Neural cell (in vitro differentiated cells): ENCODE measurements at regions not wholly inside any gene's neighbourhood (a gene's known extent, or its start where the extent isn't known, plus 50 kb on each side); places are given as distances from the start of the nearest gene placed in this dataset.

ENCODE experiments used
- H2AFZ ChIP-seq: fragments of 200-600, 300-800 bp; sonication (generic), shearing (Covaris generic); 2 replicates; pipeline ENCODE4 v1.6.0; 2014; ENCODE audit warnings: low read depth, mild to moderate bottlenecking, antibody characterized with exemption, low read length, moderate library complexity
- H3F3A ChIP-seq: fragments of 200-600 bp; shearing (Covaris generic); 2 replicates; pipeline ENCODE4 v1.6.1; 2016; ENCODE audit warnings: mild to moderate bottlenecking, moderate library complexity, mixed read lengths, antibody characterized with exemption, low read length; ENCODE audit not compliant: insufficient read depth, poor library complexity, severe bottlenecking
- H3K27ac ChIP-seq: fragments of 200-600, 300-800 bp; sonication (generic), shearing (Covaris generic); 2 replicates; pipeline ENCODE4 v1.5.1; 2014; ENCODE audit warnings: mild to moderate bottlenecking, low read length, moderate library complexity
- H3K27me3 ChIP-seq: fragments of 300-800, 200-600 bp; sonication (generic), shearing (Covaris generic); 2 replicates; pipeline ENCODE4 v1.6.0; 2014; ENCODE audit warnings: mild to moderate bottlenecking, low read depth, low read length, moderate library complexity; ENCODE audit not compliant: insufficient read depth
- H3K36me3 ChIP-seq: fragments of 300-800, 200-600 bp; sonication (generic), shearing (Covaris generic); 2 replicates; pipeline ENCODE4 v1.5.1; 2014; ENCODE audit warnings: mild to moderate bottlenecking, antibody characterized with exemption, low read length, moderate library complexity; ENCODE audit not compliant: insufficient read depth
- H3K4me2 ChIP-seq: fragments of 300-800, 200-600 bp; sonication (generic), shearing (Covaris generic); 2 replicates; pipeline ENCODE4 v1.6.0; 2014; ENCODE audit warnings: mild to moderate bottlenecking, low read length
- H3K4me3 ChIP-seq: fragments of 300-800, 200-600 bp; sonication (generic), shearing (Covaris generic); 2 replicates; pipeline ENCODE4 v1.5.1; 2014; ENCODE audit warnings: mild to moderate bottlenecking, low read length, moderate library complexity
- H3K79me2 ChIP-seq: fragments of 200-600 bp; shearing (Covaris generic); replicated peaks from 2 replicates; pipeline ENCODE4 v1.6.0; 2014; ENCODE audit warnings: mild to moderate bottlenecking, low read length, moderate library complexity; ENCODE audit not compliant: insufficient read depth
- H3K9ac ChIP-seq: fragments of 300-800, 200-600 bp; sonication (generic), shearing (Covaris generic); 2 replicates; pipeline ENCODE4 v1.6.1; 2016; ENCODE audit warnings: mild to moderate bottlenecking, low read length, mixed read lengths
- H3K9me2 ChIP-seq: fragments of 200-600 bp; shearing (Covaris generic); 2 replicates; pipeline ENCODE4 v1.6.1; 2016; ENCODE audit warnings: mild to moderate bottlenecking, low read length, mixed read lengths; ENCODE audit not compliant: insufficient read depth
- H3K9me3 ChIP-seq: fragments of 200-600, 300-800 bp; sonication (generic), shearing (Covaris generic); 2 replicates; pipeline ENCODE4 v1.6.1; 2016; ENCODE audit warnings: mild to moderate bottlenecking, mixed run types, low read length, moderate library complexity, mixed read lengths
- H4K20me1 ChIP-seq: fragments of 200-600 bp; shearing (Covaris generic); 2 replicates; pipeline ENCODE4 v1.6.1; 2016; ENCODE audit warnings: mild to moderate bottlenecking, mixed run types; ENCODE audit not compliant: insufficient read depth
- EP300 ChIP-seq: fragments of 450-650 bp; conservative IDR thresholded peaks from 2 replicates; pipeline ENCODE4 v1.6.1; 2014; ENCODE audit warnings: antibody characterized with exemption, mild to moderate bottlenecking, moderate library complexity; ENCODE audit not compliant: poor library complexity, severe bottlenecking
- EZH2 ChIP-seq: fragments of 200-600, 300-800 bp; shearing (Covaris generic), sonication (generic); IDR thresholded peaks from 2 replicates; pipeline ENCODE4 v1.6.1; 2014; ENCODE audit warnings: antibody characterized with exemption, low read length, borderline replicate concordance, mild to moderate bottlenecking; ENCODE audit not compliant: insufficient read depth, poor library complexity, severe bottlenecking
- MXI1 ChIP-seq: fragments of 450-650 bp; conservative IDR thresholded peaks from 2 replicates; pipeline ENCODE4 v1.6.1; 2014; ENCODE audit warnings: antibody characterized with exemption, mild to moderate bottlenecking; ENCODE audit not compliant: poor library complexity, severe bottlenecking
- POLR2AphosphoS5 ChIP-seq: IDR thresholded peaks from 2 replicates; pipeline ENCODE4 v1.6.1; 2012
- RAD21 ChIP-seq: fragments of 450-650 bp; conservative IDR thresholded peaks from 2 replicates; pipeline ENCODE4 v1.6.1; 2014; ENCODE audit warnings: antibody characterized with exemption, mild to moderate bottlenecking, moderate library complexity
- SMC3 ChIP-seq: fragments of 450-650 bp; conservative IDR thresholded peaks from 2 replicates; pipeline ENCODE4 v1.6.1; 2014; ENCODE audit warnings: antibody characterized with exemption, mild to moderate bottlenecking, moderate library complexity; ENCODE audit not compliant: poor library complexity
- TAF1 ChIP-seq: IDR thresholded peaks from 2 replicates; pipeline ENCODE4 v1.6.1; 2012; ENCODE audit warnings: low read depth
- TF ChIP-seq, protein P1 (sequence below): IDR thresholded peaks from 2 replicates; pipeline ENCODE4 v1.6.1; 2012; ENCODE audit warnings: borderline replicate concordance
- TF ChIP-seq, protein P2 (sequence below): fragments of 450-650 bp; IDR thresholded peaks from 2 replicates; pipeline ENCODE4 v1.5.1; 2014; ENCODE audit warnings: antibody characterized with exemption, mild to moderate bottlenecking, moderate library complexity; ENCODE audit not compliant: poor library complexity, severe bottlenecking

DNA sequence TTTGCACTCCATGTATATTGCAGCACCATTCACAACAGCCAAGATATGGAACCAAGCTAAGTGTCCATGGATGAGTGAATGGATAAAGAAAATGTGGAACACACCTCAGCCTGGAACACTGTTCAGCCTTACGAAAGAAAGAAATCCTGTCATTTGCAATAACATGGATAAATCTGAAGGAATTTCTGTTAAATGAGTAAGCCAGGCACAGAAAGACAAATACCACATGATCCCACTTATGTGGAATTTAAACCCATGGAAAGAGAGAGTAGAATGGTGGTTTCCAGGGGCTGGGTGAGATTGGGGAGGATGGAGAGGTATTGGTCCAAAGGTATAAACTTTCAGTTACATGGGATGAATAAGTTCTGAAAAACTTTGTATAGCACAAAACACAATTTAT, 228.9 kb upstream of the CD180 start:
- Histone ChIP-seq H3K79me2 (no peaks in the 10 kb centered on the region), H3K36me3 (no peaks in the 10 kb centered on the region)
- TF ChIP-seq EZH2: no peak
- TF ChIP-seq, protein P1, sequence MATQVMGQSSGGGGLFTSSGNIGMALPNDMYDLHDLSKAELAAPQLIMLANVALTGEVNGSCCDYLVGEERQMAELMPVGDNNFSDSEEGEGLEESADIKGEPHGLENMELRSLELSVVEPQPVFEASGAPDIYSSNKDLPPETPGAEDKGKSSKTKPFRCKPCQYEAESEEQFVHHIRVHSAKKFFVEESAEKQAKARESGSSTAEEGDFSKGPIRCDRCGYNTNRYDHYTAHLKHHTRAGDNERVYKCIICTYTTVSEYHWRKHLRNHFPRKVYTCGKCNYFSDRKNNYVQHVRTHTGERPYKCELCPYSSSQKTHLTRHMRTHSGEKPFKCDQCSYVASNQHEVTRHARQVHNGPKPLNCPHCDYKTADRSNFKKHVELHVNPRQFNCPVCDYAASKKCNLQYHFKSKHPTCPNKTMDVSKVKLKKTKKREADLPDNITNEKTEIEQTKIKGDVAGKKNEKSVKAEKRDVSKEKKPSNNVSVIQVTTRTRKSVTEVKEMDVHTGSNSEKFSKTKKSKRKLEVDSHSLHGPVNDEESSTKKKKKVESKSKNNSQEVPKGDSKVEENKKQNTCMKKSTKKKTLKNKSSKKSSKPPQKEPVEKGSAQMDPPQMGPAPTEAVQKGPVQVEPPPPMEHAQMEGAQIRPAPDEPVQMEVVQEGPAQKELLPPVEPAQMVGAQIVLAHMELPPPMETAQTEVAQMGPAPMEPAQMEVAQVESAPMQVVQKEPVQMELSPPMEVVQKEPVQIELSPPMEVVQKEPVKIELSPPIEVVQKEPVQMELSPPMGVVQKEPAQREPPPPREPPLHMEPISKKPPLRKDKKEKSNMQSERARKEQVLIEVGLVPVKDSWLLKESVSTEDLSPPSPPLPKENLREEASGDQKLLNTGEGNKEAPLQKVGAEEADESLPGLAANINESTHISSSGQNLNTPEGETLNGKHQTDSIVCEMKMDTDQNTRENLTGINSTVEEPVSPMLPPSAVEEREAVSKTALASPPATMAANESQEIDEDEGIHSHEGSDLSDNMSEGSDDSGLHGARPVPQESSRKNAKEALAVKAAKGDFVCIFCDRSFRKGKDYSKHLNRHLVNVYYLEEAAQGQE: no peak
- TF ChIP-seq TAF1: no peak
- no peak for TF ChIP-seq EP300
- TF ChIP-seq MXI1: no peak
- no peak for TF ChIP-seq POLR2AphosphoS5
- TF ChIP-seq SMC3: no peak
- TF ChIP-seq, protein P2, sequence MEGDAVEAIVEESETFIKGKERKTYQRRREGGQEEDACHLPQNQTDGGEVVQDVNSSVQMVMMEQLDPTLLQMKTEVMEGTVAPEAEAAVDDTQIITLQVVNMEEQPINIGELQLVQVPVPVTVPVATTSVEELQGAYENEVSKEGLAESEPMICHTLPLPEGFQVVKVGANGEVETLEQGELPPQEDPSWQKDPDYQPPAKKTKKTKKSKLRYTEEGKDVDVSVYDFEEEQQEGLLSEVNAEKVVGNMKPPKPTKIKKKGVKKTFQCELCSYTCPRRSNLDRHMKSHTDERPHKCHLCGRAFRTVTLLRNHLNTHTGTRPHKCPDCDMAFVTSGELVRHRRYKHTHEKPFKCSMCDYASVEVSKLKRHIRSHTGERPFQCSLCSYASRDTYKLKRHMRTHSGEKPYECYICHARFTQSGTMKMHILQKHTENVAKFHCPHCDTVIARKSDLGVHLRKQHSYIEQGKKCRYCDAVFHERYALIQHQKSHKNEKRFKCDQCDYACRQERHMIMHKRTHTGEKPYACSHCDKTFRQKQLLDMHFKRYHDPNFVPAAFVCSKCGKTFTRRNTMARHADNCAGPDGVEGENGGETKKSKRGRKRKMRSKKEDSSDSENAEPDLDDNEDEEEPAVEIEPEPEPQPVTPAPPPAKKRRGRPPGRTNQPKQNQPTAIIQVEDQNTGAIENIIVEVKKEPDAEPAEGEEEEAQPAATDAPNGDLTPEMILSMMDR: no peak
- TF ChIP-seq RAD21: no peak

DNA sequence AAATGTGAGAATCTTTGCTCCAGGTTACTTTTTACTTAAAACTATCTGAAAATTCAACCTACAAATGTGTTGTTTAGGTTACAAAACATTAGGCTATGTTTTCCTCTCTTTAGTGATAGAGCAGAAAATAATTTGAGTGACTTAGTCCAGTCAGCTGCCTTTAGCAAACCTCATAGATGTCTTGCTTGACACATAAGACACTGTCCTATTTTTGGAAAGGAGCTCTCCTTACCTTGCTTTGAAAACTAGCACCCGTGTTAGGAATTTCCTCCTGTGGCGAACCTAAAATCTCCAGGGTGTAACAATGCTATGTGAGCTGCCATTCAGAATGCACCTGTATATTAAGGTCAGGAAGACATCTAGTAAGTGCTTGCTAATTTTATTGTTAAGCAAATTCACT, 221.2 kb upstream of the CD180 start:
- Histone ChIP-seq H4K20me1 (no peaks in the 10 kb centered on the region), H3K4me3 (no peak overlapping the region), H3F3A (no peaks in the 10 kb centered on the region), H3K4me2 (no peak overlapping the region), H3K27ac (no peak overlapping the region), H3K36me3 (no peaks in the 10 kb centered on the region), H3K9me3 (no peaks in the 10 kb centered on the region), H3K79me2 (no peaks in the 10 kb centered on the region), H3K27me3 (no peaks in the 10 kb centered on the region), H3K9ac (no peak overlapping the region), H3K9me2 (no peaks in the 10 kb centered on the region), H2AFZ (no peak overlapping the region)
- TF ChIP-seq, protein P1: no peak
- no peak for TF ChIP-seq TAF1
- no peak for TF ChIP-seq POLR2AphosphoS5
- TF ChIP-seq EP300: no peak
- TF ChIP-seq MXI1: no peak
- no peak for TF ChIP-seq EZH2
- TF ChIP-seq RAD21: no peak
- no peak for TF ChIP-seq SMC3
- TF ChIP-seq, protein P2: no peak

More for the DNA sequence above, 228.9 kb upstream of the CD180 start:
- Histone ChIP-seq H3K9me3 (no peaks in the 10 kb centered on the region), H3K27ac (no peak overlapping the region), H3K4me3 (no peak overlapping the region), H3K9ac (no peak overlapping the region), H3K27me3 (no peaks in the 10 kb centered on the region), H3K4me2 (no peak overlapping the region), H4K20me1 (no peaks in the 10 kb centered on the region), H3F3A (no peaks in the 10 kb centered on the region), H2AFZ (no peak overlapping the region), H3K9me2 (no peaks in the 10 kb centered on the region)
